SIG-M5 treated with dmso at 0.1 percent for 504 hours (cell line): ENCODE measurements at regions not wholly inside any gene's neighbourhood (a gene's known extent, or its start where the extent isn't known, plus 50 kb on each side); places are given as distances from the start of the nearest gene placed in this dataset.

Experiments used
- DNase-seq: peaks from one replicate; lab custom pipeline; 2025; ENCODE audit not compliant: unreplicated experiment; lab: John Stamatoyannopoulos, UW

DNA sequence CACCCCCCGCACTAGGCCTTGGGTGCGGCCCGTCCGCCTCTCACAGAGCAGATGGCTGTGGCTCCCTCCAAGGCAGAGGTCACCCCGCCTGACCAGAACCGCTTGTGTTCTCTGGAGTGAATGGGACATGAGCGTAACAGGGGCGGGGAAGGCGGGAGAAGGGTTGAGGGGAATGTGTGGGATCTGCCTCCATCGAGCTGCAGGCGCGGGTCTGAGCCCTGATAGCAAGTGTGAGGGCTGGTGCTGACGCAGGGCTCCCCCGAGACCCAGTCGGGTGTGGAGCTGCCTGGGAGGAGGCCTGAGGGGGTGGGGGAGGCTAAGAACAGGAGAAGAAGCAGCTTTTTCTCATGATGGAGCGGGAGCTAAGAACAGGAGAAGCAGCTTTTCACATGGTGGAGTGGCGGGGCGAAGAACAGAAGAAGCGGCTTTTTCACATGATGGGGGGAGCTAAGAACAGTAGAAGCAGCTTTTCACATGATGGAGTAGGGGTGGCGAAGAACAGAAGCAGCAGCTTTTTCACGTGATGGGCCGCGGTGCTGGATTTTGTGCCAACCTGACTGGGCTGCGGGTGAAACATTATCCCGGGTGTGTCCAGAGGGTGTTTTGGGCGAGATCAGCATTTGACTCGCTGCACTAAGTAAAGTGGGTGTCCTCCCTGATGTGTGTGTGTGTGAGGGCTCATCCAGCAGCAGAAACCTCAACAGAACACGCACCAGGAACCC lies 169.3 kb downstream of the TTLL2 start:
- no peak for DNase-seq

DNA sequence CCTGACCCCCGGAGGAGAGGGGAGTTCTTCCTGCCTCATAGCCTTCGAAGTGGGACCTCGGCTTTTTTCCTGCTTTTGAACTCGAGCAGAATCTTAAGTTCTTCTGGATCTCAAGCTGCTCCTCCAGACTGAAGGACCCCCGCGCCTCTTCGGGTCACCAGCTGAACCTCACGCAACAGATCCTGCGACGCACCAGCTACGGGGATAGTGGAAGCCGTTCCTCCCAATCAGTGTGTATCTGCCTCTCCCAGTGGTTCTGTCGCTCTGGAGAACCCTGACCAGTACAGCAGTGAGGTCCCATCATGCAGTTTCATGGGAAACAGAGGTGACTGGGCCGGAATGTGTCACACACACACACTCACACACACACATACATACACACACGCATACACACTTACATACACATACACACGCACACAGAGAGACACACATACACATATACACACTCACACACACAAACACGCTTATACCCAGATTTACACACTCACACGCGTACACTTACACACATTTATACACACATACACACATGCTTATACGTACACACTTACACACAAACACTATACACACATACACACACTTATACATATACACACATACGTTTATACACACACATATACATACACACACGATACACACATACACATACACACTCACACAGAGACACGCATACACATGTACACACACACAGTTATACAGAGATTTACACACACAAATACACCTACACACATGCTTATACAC lies 170.0 kb downstream of the TTLL2 start:
- DNase-seq = no peak

DNA sequence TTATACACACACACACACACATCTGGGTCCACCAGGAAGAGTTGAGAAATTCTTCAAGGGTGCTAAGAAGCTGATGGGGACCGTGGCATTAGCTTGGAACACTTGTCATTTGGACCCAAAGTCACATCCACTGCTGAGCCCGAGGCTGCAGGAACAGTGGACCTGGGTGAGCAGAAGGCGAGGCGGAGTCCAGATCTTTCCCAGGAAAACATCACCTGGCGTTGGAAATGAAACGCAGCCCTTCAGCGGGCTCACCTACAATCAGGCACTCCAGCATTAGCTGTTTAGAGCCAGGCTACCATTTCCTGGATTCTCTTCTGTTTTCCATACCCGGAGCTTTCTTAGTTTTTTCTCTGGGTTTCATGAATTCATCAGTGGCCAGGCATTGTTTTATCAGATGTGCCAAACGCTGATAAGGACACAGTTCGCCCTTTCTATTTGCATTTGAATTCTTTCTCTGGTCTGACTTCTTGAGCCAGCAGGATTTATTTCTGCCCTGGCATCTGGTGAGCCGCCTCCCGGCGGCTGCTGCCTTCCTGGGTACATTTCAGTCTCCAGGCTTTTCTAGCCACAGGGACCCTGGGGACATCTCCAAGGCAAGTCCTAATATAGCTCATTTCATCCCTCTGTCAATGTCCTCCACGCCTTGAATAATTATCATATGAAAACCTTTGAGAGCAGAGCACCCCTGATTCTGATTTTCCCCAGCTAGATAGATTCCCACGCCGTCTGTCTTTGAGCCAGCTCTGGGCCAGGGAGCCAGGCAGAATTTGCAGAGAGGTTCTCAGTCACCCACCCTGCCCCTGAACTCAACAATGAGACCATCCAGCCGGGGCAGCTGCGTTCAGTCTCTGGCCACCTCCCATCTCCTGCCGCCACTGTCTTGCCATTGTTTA lies 170.9 kb downstream of the TTLL2 start:
- no peak for DNase-seq

DNA sequence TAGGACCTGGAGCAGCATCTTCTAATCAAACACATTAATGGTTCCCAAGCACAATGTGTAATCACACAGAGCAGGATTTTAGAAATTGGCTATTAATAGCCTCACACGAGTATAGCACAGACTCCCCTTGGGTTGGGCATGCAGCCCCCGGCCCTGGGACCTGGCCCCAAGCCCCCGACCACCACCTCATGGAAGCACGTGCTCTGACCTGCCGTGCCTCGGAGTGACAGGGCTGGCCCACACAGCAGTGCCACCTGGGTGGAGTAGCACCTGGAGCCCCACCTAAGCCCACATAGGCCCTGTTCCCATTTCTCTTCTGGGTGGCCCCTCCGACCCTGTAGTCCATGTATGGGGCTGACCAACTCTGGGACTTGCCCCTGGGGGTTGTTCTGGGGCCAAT lies 171.8 kb downstream of the TTLL2 start:
- no peak for DNase-seq

DNA sequence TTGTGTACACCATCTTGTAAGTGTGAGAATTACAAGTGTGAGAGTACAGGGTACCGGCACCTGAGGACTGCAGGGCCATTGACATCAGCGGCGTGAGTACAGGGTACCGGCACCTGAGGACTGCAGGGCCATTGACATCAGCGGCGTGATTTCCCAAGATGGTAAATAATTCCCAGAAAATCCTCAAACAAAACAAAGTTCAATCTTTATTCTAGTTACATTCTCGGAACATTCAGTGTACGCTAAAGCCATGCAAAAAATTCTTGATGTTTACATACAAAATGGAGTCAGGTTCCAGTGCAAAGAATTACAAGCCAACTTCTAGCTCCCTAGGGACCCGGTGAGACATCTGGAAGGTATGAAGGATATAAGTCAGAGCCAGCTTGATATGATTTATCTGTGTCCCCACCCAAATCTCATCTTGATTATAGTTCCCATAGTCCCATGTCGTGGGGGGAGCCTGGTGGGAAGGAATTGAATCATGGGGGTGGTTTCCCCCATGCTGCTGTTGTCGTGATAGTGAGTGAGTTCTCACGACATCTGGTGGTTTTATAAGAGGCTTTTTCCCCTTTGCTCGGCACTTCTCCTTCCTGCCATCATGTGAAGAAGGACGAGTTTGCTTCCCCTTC lies 172.7 kb downstream of the TTLL2 start:
- no peak for DNase-seq

DNA sequence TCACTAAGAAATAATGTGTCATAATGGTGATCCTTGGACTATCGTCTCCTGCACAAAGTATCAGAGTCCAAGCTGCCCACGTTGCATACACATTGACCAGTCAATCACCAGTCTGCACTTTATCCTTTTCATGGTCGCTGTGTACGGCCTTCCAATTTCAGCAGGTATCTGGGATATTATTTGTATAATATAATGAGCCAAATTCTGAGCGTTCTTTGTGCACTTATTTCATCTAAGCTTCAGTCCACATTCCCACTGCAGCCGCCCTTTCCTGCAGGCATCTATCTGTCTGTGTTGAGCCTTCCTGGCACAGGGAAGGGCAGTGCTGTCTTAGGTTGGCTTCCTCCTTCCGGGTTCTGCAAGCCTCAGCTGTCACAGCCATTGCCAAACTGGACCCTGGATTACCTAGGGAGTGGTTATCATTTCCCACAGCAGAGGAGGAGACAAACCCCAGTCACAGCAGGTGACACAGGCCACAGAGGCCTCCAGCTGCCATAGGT lies 174.3 kb downstream of the TTLL2 start:
- DNase-seq = no peak

DNA sequence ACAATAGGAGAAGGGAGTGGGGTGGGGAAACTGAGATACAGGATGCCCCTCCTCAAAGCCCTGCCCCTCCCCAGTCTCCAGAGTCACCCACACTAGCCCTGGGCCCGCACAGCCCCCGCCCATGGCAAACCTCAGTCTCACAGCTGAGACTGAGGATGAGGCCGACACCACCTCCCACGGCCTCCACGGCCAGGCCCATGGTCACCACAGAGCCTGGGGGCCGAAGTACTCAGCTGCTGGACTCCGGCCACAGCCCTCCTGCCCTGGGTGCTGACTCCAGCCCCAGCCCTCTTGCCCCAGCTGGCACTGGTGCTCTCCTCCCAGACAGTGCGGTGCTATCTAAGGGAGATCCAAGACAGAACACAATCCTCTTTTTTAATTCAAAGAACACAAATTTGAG lies 176.1 kb downstream of the TTLL2 start:
- DNase-seq = no peak

DNA sequence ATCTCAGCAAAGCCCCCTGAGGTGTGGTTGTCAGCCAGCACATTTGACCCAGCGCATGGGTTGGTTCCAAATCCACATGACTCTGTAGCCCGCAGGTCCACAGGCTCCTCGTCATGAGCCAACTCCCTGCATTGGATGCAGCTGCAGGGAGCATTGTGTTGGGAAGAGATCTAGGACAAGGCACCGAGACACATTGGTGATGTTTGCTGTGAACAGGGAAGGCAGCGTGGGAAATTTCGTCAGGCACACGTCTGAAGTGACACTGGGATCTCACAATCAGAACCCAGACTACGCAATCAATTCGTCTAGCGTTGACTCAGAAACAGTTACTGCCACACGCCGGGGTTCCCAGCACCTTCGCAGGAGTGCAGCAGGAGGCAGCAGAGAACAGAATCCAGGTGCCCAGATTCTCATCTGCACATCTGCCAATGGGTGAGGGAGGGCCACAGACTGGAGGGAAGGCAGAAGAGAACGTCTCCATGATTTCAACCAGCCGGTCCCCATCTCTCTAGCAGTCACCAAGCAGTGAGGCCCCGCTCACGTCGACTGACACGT lies 177.0 kb downstream of the TTLL2 start:
- peak; percentile 4 for DNase-seq

DNA sequence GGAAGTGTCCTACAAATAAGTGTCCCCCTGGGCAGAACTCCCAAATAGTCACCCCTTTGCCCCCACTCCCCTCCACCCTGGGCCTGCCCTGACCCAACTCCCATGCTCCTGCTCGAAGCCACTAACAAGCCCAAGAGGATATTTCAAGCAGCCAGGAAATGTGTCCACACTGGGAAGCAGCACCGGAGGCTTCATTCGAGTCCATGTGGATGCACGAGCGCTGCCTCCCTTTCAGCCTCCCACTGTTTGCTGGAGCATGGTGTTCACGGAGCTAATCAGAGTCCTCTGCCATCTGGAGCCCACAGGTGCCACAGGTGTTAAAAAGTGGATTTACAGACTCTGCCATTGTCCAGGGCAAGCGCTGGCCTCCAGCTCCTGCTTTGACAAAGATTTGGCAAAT lies 177.6 kb downstream of the TTLL2 start:
- no peak for DNase-seq

DNA sequence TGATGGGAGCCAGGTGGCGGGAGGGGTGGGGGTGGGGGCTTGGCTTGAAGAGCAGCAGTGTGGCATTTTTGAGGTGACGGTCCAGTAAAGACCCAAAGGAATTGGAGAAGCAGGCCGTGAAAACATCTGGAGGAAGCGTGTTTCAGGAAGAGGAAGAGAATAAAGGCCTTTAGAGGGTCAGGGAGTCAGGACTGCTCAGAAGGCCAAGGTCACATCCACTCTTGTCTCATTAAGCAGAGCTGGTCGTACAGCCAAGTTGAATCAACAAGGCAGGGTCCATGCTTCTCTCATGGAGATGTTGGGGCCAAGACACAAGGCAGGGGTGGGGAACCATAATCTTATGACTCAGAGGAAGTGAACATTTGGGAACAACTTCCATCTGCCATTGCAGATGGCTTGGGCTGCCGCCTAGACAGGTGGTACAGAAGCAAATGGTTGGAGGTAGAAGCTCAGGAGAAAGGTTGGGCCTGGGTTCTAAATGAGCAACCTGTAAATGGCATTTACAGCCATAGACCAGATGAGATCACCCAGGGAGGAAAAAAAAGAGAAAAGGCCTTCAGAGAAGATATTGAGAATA lies 179.6 kb downstream of the TTLL2 start:
- no peak for DNase-seq

DNA sequence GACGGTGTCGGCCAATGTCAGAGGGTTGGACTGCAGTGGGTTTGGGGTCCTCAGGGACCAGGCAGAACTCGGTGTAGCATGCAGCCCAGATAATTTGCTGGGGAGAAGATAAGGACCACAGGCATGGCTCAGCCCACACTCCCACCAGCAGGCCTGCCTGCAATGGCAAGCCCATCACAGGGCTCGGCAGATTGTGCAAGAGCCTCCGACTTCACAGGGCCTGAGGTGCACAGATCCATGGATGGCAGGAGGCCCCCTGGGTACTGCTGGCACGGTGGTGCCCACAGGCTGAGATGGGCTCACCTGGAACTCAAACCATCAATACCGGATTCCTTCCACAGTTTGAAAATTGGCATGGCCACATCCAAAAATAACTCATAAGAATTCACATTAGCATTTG lies 180.3 kb downstream of the TTLL2 start:
- DNase-seq = no peak

DNA sequence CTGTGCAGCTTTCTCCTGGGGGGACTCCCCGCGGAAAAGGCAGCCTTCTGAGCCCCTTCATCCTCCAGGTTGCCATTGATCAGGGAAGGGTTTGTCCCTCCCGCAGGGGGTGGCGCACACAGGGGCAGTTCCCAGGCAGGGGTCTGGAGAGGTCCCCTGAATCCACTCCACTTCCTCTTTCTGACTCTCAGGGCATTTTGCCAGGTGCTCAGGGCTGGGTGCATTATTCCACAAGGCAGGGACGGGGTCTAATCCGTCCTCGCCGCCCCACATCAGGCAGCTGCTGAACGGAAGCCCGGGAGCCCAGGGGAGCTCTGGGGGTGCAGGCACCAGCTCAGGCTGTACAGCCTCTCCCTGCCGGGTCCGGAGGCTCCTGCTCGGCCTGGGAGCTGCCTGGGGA lies 180.9 kb downstream of the TTLL2 start:
- no peak for DNase-seq

DNA sequence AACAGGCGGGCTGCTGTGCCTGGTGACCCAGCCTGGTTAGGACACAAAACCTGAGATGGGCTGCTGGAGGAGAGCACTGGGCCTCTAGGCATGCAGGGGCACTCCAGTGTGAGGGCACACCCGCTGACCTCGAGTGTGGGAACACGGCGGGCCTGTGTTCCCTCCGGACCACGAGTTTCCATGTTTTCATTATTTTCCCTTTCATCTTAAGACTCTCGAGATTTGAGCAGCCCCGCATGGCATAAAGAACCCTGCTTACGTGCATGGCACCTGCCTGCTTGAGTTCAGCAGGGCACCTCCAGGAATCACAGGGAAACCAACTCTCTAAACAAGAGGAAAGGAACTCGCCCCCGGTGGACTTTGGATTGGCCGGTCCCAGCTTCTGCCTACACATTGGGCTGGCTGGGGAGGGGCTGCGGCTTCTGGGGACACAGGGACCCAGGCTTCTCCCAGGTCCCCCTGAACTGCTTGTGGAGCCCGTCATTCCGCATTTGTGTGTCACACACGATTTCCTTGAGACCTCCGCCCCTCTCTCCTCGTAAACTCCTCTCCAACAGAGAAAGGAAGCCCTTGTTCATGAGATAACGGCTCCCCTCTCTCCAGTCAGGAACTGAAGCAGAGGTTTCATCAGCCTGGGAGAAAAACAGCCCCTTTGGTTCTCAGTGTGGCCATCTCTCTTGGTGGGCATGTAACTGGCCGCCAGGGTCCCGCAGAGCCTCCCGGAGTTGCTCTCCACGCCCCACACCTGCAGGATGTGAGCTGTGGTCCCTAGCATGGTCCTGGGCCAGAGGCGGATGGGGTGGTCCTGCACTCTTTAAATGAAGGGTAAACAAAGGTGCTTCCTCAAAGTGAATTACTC lies 181.8 kb downstream of the TTLL2 start:
- DNase-seq = no peak

DNA sequence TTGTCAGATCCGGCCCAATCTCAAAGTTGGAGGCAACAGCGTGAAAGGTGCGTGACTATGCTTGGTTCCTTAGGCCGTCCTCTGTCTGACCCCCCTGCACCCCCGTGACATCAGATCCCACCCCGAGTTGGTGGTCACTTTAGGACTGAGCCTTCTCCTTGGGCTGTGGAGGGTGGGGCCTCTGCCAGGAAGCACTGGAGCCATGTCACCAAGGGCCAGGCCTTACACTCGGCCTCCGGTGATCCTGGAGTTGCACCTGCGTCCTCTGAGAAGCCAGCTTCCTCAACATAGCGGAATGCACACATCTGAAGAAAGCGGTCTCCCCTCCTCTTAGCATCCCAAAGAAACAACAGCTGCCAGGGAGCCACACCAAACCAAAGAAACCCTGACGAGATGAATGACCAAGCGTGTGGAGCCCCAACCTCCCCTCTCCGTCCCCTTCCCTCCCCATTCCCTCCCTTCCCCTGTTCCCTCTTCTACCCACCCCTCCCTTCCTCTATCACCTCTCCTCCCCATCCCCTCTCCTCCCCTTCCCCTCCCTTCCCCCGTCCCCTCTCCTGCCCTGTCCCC lies 182.6 kb downstream of the TTLL2 start:
- DNase-seq = no peak

DNA sequence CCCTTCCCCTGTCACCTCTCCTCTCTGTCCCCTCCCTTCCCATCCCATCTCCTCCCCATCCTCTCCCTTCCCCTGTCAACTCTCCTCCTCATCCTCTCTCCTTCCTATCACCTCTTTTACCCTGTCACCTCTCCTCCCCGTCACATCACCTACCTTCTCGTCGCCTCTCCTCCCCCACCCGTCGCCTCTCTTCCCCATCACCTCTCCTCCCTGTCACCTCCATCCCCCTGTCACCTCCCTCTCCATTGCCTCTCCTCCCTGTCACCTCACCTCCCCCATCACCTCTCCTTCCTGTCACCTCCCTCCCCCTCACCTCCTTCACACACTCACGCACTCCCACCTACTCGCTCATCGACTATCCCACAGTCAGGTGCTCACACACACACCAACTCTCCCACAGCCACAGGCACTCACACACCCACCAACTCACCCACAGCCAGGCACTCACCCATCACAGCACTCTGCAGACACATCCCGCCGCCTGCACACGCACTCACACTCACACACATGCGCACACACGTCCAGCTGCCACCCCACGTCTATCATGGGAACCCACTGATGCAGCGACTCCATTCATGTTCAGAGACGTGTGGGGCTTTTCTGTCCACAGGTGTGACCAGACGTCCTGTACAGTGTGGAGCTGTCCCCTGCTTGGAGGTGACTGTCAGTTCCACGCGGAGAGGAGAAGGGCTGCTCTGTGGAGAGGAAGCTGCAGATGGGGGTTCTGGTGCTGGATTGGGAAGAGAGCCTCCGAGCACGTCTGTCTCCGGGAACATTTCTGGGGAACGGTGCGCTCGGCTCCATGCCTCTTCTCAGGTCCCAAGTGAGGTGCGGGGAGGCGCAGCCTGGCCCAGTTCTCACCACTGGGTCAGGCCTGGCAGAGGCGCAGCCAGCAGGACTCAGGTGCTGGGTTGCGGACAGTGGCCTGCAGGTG lies 184.3 kb downstream of the TTLL2 start:
- no peak for DNase-seq

DNA sequence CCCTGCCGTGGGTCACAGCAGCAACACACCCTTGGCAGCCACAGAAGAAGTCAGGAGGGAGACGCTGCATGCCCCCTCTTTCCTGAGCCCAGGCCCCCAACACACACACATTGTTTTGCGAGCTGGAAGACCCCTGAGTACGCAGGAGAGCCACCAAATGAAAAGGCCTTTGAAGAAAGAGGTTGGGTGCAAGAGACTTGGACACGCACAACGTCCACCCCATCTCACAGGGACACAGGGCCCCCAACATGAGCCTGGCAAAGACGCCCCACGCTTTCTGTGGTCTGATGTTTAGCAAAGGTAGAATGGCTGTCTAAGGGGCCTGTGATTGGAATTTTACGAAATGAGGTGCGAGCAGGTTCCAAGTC lies 185.0 kb downstream of the TTLL2 start:
- DNase-seq = no peak

DNA sequence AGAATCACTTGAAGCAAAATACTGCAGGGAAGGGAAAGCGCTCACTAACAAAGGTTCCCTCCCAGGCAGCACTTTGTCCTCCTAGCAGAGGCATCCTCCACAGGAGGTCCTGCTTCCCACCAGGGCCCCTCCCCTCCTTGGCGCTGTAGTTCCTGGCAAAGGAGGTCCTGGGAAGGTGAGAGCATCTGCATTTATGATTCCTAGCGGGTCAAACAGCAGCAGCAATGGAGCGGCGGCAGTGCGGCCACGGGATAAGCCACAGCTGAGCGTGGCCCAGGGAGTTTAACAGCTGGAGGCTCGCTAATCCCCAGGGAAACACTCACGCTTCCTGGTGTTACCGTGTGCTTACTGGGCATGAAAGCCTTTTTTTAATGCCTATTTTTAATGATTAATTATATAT lies 185.8 kb downstream of the TTLL2 start:
- DNase-seq = no peak

DNA sequence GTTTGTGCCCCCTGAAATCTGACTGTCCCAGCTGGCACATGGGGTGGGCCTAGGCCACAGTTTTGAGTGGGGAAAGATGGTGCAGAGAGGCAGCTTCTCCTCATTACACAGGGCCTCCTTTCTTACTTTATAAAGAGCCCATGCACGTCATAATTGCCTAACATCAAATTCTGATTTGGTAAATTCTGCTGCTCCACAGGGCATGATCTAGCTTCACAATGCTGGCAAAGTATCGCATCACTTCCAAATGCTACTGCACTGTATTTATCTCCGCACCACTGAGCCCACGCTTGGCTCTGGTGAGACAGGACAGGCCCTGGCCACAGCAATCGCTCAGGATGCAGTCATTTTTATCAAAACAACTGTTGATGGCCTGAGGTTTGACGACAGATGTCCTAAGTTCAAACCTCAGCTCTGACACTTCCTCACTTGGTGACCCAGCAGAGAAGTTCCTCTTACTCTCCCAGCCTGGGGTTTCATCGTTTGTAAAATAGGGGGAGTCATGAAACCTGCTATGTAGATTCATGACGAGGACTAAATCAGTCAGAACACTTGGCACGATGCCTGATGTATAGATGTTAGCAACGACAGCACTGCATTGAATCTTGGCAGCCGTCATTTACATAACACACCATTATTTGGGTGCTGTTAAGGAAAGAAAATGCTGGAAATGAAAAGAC lies 187.9 kb downstream of the TTLL2 start:
- no peak for DNase-seq
